Astrocyte (in vitro differentiated cells and primary cell): ENCODE measurements at regions not wholly inside any gene's neighbourhood (a gene's known extent, or its start where the extent isn't known, plus 50 kb on each side); places are given as distances from the start of the nearest gene placed in this dataset.
"Not testable (repeated sequence)": the region's sequence is repeated elsewhere in the genome, so short reads cannot be mapped to it uniquely, and the experiment has no call there.

Source experiments
- DNase-seq: peaks from one replicate; pipeline ENCODE4 v3.0.0-alpha.2; 2010; ENCODE audit warnings: low read depth
- FAIRE-seq: peaks from 2 replicates; lab custom pipeline; 2011; peaks lifted over from hg19 to GRCh38; lab: Jason Lieb, UNC
- H2AFZ ChIP-seq: 2 replicates; pipeline ENCODE4 v1.6.0; 2012; ENCODE audit warnings: low read depth, low read length, inconsistent platforms
- H3K27ac ChIP-seq: 2 replicates; pipeline ENCODE4 v1.5.1; 2011; ENCODE audit warnings: low read depth, low read length, inconsistent platforms
- H3K27me3 ChIP-seq: 2 replicates; pipeline ENCODE4 v1.6.0; 2011; ENCODE audit warnings: low read length, inconsistent platforms; ENCODE audit not compliant: insufficient read depth
- H3K36me3 ChIP-seq: 2 replicates; pipeline ENCODE4 v1.5.1; 2011; ENCODE audit warnings: low read length, inconsistent platforms; ENCODE audit not compliant: insufficient read depth
- H3K4me1 ChIP-seq: 2 replicates; pipeline ENCODE4 v1.5.1; 2011; ENCODE audit warnings: low read length, inconsistent platforms; ENCODE audit not compliant: insufficient read depth
- H3K4me2 ChIP-seq: 2 replicates; pipeline ENCODE4 v1.6.0; 2012; ENCODE audit warnings: low read length, inconsistent platforms
- H3K4me3 ChIP-seq: 2 replicates; pipeline ENCODE4 v1.5.1; 2011; ENCODE audit warnings: low read depth, mild to moderate bottlenecking, low read length, inconsistent platforms; ENCODE audit not compliant: insufficient read depth
- H3K79me2 ChIP-seq: 2 replicates; pipeline ENCODE4 v1.6.0; 2012; ENCODE audit warnings: mild to moderate bottlenecking, low read length, inconsistent platforms; ENCODE audit not compliant: insufficient read depth
- H3K9ac ChIP-seq: 2 replicates; pipeline ENCODE4 v1.6.0; 2012; ENCODE audit warnings: mild to moderate bottlenecking, low read length, inconsistent platforms
- H3K9me3 ChIP-seq: 2 replicates; pipeline ENCODE4 v1.5.1; 2012; ENCODE audit warnings: low read depth, mild to moderate bottlenecking, low read length, inconsistent platforms; ENCODE audit not compliant: insufficient read depth
- H4K20me1 ChIP-seq: 2 replicates; pipeline ENCODE4 v1.6.0; 2012; ENCODE audit warnings: low read length, inconsistent platforms; ENCODE audit not compliant: insufficient read depth
- H3K27ac Mint-ChIP-seq: one replicate; pipeline ENCODE4 v1.8.0; 2021; ENCODE audit warnings: mild to moderate bottlenecking, mixed read lengths; ENCODE audit not compliant: unreplicated experiment
- H3K27me3 Mint-ChIP-seq: one replicate; pipeline ENCODE4 v1.8.0; 2021; ENCODE audit warnings: low read depth, mixed read lengths; ENCODE audit not compliant: unreplicated experiment
- H3K36me3 Mint-ChIP-seq: one replicate; pipeline ENCODE4 v1.8.0; 2021; ENCODE audit warnings: low read depth, mixed read lengths; ENCODE audit not compliant: unreplicated experiment
- H3K4me1 Mint-ChIP-seq: one replicate; pipeline ENCODE4 v1.8.0; 2021; ENCODE audit warnings: low read depth, mixed read lengths; ENCODE audit not compliant: unreplicated experiment
- H3K4me3 Mint-ChIP-seq: one replicate; pipeline ENCODE4 v1.8.0; 2021; ENCODE audit warnings: mild to moderate bottlenecking, moderate library complexity, mixed read lengths; ENCODE audit not compliant: unreplicated experiment
- H3K9me3 Mint-ChIP-seq: one replicate; pipeline ENCODE4 v1.8.0; 2021; ENCODE audit warnings: mild to moderate bottlenecking, mixed read lengths; ENCODE audit not compliant: unreplicated experiment
- EZH2 ChIP-seq: IDR thresholded peaks from 2 replicates; pipeline ENCODE4 v1.6.1; 2012; ENCODE audit warnings: mild to moderate bottlenecking, low read length, inconsistent platforms; ENCODE audit not compliant: insufficient read depth
- TF ChIP-seq, protein P1 (sequence below): IDR thresholded peaks from 2 replicates; pipeline ENCODE4 v1.5.1; 2011; ENCODE audit warnings: low read depth, mild to moderate bottlenecking, inconsistent platforms, low read length, moderate library complexity; ENCODE audit not compliant: insufficient read depth

DNA sequence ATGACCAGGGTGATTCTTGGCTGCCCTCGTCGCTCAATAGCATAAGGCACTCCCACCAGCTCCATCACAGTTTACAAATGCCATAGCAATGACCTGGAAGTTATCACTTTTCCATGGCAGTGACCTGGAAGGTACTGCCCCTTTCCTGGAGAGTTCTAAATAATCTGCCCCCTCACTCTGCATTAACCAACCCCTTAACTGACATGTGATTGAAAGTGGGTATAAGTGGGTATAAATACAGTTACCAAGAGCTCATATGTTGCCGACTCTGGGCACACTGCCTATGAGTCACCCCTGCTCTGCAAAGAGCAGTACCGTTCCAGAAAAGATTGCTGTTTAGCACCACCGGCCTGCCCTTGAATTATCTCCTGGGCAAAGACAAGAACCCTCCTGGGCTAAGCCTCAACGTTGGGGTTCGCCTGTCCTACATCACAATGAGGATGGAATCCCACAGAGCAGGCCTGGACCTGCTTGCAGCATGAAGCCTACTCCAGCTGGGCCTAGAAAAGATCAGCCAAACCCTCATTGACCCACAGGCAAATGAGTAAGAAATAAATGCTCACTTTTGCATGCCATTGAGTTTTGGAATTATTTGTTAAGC is 95.2 kb upstream of the SEC14L1 start:
- no peak overlapping the region for H3K4me3 ChIP-seq
- no peak overlapping the region for H3K4me2 ChIP-seq
- no peaks in the 10 kb centered on the region for H3K79me2 ChIP-seq
- H2AFZ ChIP-seq: no peak overlapping the region
- H3K9ac ChIP-seq: no peak overlapping the region
- H3K36me3 ChIP-seq: no peaks in the 10 kb centered on the region
- TF ChIP-seq, protein P1, sequence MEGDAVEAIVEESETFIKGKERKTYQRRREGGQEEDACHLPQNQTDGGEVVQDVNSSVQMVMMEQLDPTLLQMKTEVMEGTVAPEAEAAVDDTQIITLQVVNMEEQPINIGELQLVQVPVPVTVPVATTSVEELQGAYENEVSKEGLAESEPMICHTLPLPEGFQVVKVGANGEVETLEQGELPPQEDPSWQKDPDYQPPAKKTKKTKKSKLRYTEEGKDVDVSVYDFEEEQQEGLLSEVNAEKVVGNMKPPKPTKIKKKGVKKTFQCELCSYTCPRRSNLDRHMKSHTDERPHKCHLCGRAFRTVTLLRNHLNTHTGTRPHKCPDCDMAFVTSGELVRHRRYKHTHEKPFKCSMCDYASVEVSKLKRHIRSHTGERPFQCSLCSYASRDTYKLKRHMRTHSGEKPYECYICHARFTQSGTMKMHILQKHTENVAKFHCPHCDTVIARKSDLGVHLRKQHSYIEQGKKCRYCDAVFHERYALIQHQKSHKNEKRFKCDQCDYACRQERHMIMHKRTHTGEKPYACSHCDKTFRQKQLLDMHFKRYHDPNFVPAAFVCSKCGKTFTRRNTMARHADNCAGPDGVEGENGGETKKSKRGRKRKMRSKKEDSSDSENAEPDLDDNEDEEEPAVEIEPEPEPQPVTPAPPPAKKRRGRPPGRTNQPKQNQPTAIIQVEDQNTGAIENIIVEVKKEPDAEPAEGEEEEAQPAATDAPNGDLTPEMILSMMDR: no peak
- no peak for TF ChIP-seq EZH2
- H3K4me1 ChIP-seq: peaks cover 4% of the 10 kb centered on the region
- no peaks in the 10 kb centered on the region for H3K9me3 ChIP-seq
- no peaks in the 10 kb centered on the region for H3K36me3 Mint-ChIP-seq
- H3K4me1 Mint-ChIP-seq: peaks cover 5% of the 10 kb centered on the region
- DNase-seq (no peak), FAIRE-seq (no peak)
- H4K20me1 ChIP-seq: no peaks in the 10 kb centered on the region
- no peaks in the 10 kb centered on the region for H3K9me3 Mint-ChIP-seq
- H3K27ac ChIP-seq: no peak overlapping the region
- H3K4me3 Mint-ChIP-seq: no peak overlapping the region
- peaks cover 18% of the 10 kb centered on the region for H3K27me3 Mint-ChIP-seq
- H3K27me3 ChIP-seq: peaks cover 15% of the 10 kb centered on the region
- H3K27ac Mint-ChIP-seq: no peak overlapping the region

DNA sequence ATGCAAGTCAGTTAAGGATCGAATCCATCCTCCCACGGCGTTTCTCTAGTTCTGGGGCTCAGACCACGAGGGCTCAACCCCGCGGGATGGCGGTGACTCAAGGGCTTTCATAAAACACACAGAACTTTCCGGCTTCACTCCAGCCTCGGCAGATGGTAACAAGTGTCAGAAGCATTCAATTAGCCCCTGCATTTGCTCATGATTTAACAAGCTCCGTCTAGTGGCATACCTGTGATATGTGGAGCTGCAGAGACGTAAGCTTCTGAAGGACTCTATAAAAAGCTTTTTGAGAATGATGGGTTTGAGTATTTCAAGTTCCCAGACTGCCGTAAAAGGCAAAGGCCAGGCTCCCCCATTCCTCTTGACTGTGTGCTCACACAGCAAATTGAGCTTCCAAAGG is 91.3 kb upstream of the SEC14L1 start:
- H3K27me3 Mint-ChIP-seq: peaks cover 35% of the 10 kb centered on the region
- H2AFZ ChIP-seq: no peak overlapping the region
- peaks cover 2% of the 10 kb centered on the region for H3K36me3 Mint-ChIP-seq
- H3K27ac Mint-ChIP-seq: no peak overlapping the region
- H3K4me1 Mint-ChIP-seq: peaks cover 5% of the 10 kb centered on the region
- H3K27me3 ChIP-seq: peaks cover 24% of the 10 kb centered on the region
- no peaks in the 10 kb centered on the region for H4K20me1 ChIP-seq
- FAIRE-seq (no peak), DNase-seq (no peak)
- no peaks in the 10 kb centered on the region for H3K9me3 Mint-ChIP-seq
- peaks cover 4% of the 10 kb centered on the region for H3K4me1 ChIP-seq
- no peak overlapping the region for H3K4me2 ChIP-seq
- no peak overlapping the region for H3K27ac ChIP-seq
- no peaks in the 10 kb centered on the region for H3K9me3 ChIP-seq
- H3K4me3 ChIP-seq: no peak overlapping the region
- H3K36me3 ChIP-seq: no peaks in the 10 kb centered on the region
- H3K79me2 ChIP-seq: no peaks in the 10 kb centered on the region
- H3K4me3 Mint-ChIP-seq: no peak overlapping the region
- TF ChIP-seq, protein P1: no peak
- H3K9ac ChIP-seq: no peak overlapping the region

DNA sequence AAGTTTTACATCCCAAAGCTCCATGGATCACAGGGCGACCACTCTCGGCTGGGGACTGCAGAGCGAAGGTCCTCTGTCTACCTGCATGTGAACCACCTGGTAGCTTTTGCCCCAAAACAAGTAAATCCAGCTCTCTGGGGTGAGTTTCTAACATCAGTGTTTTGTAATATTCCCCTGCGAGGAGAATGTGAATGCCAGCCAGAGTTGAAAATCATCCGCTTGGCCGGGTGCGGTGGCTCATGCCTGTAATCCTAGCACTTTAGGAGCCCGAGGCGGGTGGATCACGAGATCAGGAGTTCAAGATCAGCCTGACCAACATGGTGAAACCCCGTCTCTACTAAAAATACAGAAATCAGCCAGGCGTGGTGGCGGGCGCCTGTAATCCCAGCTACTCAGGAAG is 89.9 kb upstream of the SEC14L1 start:
- H3K4me1 Mint-ChIP-seq, H3K27ac ChIP-seq, H3K36me3 Mint-ChIP-seq, H2AFZ ChIP-seq, DNase-seq, H3K9me3 Mint-ChIP-seq, H3K4me2 ChIP-seq, FAIRE-seq, H3K27ac Mint-ChIP-seq, H3K4me3 ChIP-seq, H4K20me1 ChIP-seq, H3K4me3 Mint-ChIP-seq, H3K9me3 ChIP-seq, H3K9ac ChIP-seq, H3K36me3 ChIP-seq, H3K4me1 ChIP-seq, H3K79me2 ChIP-seq: not testable (repeated sequence)
- H3K27me3 Mint-ChIP-seq: peaks cover 43% of the 10 kb centered on the region
- peaks cover 25% of the 10 kb centered on the region for H3K27me3 ChIP-seq
